GM04503 (cell line): ENCODE measurements at regions not wholly inside any gene's neighbourhood (a gene's known extent, or its start where the extent isn't known, plus 50 kb on each side); places are given as distances from the start of the nearest gene placed in this dataset.
A peak's percentile ranks its signal among the peaks of the same experiment; 100 is the strongest.

Experiments used
- DNase-seq: peaks from one replicate; pipeline ENCODE4 v3.0.0-alpha.2; 2012; ENCODE audit warnings: low read depth

- no peak for DNase-seq
Observed at GRCh38 chr2:196361606-196362326, 190.4 kb upstream of the STK17B start.

DNA sequence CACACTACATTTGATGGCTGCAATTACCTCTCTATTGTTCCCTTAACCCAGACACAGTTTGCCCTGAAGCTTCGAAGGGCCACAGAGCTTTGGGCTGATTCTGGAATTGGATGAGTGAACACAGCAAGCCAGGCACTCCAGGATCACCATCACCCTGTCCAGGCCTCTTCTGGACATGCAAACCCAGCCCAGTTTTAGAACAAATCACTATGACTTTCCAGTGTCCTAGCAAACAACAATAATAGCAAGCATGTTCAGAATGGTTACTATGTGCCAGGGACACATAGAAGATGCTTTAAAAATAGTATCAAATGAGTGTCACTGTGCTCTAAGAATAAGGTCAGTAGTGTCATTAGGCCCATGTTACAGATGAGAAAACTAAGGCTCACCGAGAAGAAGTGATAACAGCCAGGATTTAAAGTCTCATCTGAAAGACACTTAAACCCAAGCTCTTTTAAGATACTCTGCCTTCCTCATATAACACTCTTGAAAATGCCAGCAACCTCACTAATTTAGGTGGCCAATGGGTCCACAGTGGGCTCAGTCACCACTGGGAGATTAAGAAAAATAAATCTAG, 191.7 kb upstream of the STK17B start:
- no peak for DNase-seq

DNA sequence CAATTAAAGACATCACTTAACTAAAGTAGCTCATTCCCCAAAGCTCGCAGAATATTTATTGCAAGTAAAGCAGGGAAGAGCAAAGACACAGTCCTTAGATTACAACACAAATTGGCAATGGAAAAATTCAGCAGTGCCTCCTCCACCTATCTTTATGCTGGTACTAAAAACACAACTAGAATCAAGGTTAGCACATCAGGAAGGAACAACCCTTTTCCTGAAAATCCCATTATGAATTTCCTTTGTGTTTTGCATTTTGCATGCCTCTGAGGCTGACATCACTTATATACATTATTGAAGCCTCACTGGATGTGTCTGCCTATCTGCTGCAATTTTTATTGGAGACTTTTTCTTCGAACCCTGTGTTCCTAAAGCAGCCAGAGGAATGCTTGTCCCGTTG, 193.8 kb upstream of the STK17B start:
- DNase-seq = no peak

DNA sequence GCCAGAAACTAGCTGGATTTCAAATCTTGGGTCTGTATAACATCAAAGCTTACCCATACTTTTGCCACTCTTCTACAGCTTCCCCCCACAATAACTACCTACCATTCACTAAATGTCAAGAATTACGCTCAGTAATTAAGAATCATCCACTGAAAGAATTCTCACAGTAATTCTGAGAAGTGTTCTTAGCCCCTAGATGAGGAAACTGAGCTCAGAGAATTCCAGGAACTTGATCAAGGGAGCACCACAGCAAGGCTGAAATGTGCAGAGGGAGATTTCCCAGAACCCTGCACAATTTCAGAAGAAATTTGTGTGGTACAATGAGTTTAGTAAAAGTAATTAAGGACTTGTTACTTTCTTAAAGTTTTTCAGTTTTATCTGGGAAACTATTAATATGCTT, 194.5 kb upstream of the STK17B start:
- no peak for DNase-seq

DNA sequence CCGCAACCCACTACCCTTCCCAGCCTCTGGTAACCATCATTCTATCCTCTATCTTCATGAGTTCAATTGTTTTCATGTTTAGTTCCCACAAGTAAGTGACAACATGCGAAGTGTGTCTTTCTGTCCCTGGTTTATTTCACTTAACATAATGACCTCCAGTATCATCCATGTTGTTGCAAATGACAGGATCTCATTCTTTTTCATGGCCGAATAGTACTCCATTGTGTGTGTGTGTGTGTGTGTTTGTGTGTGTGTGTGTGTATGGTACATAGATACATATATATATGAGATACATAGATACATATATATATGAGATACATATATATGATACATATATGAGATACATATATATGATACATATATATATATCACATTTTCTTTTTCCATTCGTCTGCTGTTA, 196.3 kb upstream of the STK17B start:
- DNase-seq = no peak

GRCh38 chr2:196368546-196369225, 197.3 kb upstream of the STK17B start:
- no peak for DNase-seq

DNA sequence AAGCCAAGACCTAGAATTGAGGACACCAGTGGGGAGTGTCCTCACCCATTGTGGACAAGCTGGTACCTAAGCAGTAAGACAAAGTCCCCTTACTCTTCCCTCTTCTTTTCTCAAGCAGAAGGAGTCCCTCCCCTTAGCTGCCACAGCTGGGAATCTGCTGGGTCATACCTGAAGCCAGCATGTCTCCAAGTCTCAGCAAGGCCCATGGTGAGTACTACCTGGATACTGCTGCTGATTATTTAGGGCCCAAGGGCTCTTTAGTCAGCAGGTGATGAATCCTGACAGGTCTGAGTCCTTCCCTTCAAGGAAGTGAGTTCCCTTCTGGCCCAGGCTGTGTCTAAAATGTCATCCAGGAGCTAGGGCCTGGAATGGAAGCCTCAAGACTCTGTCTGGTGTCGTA, 198.6 kb upstream of the STK17B start:
- DNase-seq = no peak

DNA sequence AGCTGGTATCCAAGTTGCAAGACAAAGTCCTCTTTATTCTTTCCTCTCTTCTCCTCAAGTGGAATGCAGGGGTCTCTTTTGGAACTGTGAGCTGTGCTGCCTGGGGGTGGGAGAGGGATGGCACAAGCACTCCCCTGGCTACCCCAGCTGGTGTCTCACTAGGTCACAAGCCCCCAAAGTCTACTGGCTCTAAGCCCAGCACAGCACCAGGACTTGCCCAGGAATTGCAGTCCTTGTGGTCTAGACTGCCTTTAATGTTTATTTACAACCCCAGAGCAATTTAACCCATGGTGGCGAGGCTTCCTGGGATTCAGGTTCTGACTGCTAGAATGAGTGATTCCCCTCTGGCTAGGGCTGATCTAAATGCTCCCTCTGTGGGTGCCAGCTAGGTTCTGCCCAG, 199.0 kb upstream of the STK17B start:
- DNase-seq = no peak

DNA sequence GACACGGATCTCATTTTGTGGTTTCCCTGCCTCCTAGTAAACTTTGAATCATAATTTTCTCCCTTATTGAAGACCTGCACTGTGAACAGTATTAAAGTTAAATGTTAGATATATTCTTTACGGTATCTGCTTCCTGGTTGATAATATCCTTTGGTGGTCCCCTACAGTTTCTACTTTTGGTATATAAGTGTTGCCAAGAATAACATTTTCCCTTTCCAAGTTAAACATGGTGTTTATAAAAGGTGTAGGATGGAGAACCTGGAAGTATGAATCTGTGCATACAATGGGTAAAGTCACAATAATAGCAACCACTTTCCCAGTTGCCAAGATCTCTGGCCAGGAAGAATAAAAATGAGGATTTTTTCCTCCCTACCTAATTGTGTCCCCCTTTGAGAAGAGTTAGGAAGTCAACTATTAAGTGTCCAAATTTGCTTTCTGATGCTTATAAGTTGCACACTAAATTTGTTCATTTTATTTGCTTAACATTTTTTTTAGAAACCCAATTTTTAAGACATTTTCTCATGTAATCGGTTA, 201.0 kb upstream of the STK17B start:
- DNase-seq = no peak

- no peak for DNase-seq
Observed at GRCh38 chr2:196372811-196373664, 201.7 kb upstream of the STK17B start.

DNA sequence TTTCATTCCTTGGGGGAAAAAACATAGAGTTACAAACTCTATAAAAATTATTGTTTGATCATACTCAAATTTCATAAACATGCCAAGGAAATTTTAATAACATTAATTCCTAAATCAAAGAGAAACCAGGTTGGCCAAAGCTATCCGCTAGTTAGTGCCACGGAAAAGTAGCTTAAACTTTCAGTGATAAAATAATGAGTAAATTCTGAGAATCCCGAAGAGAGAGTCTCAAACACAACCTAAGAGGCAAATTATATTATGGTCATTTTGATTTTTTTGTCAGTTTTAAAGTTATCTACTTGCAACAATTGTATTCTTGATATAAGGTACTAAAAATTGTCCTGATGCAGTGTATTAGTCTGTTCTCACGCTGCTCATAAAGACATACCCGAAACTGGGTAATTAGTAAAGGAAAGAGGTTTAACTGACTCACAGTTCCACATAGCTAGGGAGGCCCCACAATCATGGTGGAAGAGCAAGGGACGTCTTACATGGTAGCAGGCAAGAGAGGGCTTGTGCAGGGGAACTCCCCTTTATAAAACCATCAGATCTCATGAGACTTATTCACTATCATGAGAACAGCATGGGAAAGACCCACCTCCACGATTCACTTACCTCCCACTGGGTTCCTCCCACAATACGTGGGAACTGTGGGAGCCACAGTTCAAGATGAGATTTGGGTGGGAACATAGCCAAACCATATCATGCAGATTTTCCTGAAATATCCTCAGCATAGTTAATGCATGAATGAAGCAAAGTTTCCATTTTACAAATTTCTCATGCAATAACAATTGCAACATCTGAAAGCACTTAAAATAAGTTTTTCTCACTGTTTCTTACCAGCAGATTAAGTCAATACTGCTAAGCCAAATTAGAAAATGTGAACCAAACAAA, 205.9 kb upstream of the STK17B start:
- peak; percentile 39 for DNase-seq

GRCh38 chr2:196379600-196379999, 208.2 kb upstream of the STK17B start:
- no peak for DNase-seq

DNA sequence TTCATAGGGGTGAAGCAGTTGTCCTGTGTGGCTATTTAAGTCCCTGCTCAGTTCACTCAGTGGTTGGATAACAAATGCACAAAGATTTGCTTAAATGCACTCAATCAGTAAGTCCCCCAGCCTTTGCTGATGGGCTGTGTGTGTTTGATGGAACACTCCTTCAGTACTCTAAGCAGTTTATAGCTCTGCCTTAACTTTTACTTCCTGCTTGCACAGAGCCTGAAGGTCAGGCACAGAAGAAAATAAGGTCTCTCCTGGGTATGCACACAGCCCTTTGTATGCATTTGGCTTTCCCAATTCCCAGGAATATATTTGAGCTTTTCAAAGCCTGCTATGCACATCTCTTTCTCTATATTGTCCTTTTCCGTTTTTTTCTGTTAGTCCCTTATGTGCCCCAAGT, 208.7 kb upstream of the STK17B start:
- DNase-seq = no peak

DNA sequence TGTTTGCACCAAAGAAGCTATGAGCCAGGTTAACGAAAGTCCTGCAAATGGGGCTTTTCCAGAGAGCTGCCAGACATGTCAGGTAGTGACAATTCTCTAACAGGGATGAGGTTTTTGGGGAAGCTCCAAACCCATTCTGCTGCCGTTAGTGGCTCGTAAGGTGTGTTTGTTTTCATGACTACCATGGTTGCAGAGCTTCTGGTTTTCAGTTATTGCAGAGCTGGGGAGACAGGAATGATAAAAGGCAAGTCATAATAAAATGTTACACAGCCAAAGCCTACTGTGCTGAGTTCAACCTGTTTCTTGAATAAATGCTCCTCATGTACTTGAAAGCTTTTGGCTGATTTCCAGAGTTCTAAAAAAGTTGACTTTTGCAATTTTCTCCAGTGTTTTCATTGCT, 209.2 kb upstream of the STK17B start:
- DNase-seq = no peak

- DNase-seq = no peak
Observed at GRCh38 chr2:196381464-196381863, 210.1 kb upstream of the STK17B start.

DNA sequence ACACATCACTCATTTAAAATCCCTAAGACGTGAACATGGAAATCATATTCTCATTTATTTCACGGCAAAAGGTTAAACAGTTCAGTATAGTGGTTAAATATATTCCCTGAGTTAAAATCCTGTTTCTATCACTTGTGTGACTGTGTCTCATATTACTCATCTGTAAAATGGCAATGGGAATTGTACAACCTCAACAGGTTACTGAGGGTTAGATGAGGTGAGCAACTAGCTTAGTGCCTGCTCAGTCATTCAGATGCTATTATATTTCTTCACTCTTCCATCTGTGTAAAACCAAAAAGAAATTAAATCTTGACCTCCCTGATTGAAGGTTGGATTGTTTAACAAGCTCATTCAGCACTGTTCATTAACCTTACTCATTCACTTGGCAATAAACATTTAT, 212.4 kb upstream of the STK17B start:
- no peak for DNase-seq

DNA sequence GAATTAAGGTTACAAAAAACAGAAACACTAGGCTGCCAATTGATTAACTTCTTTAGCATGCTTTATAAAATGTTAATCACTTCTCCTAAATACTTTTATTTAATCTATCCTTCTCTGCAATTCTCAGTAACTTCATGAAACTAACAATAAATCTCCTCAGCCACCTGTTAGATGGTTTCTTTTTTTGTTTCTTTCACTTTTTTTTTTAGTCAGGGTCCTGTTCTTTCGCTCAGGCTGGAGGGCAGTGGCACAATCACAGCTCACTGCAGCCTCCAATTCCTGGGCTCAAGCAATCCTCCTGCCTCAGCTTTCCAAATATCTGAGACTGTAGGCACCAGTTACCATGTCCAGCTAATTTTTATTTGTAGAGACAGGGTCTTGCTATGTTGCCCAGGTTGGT, 213.4 kb upstream of the STK17B start:
- no peak for DNase-seq

GRCh38 chr2:196389670-196390069, 218.3 kb upstream of the STK17B start:
- no peak for DNase-seq

- DNase-seq = no peak
Observed at GRCh38 chr2:196390243-196391148, 219.1 kb upstream of the STK17B start.

GRCh38 chr2:196391149-196391479, 219.7 kb upstream of the STK17B start:
- DNase-seq = no peak
